SU-DHL-6 (cell line): ENCODE measurements at regions not wholly inside any gene's neighbourhood (a gene's known extent, or its start where the extent isn't known, plus 50 kb on each side); places are given as distances from the start of the nearest gene placed in this dataset.

Source experiments
- EZH2phosphoT487 ChIP-seq: fragments of 200-600 bp; sonication (generic), shearing (Covaris generic); conservative IDR thresholded peaks from 2 replicates; pipeline ENCODE4 v1.6.1; 2018; ENCODE audit warnings: mild to moderate bottlenecking, antibody characterized with exemption, low read length, moderate library complexity, mixed read lengths
- TF ChIP-seq, protein P1 (sequence below): fragments of 200-600 bp; sonication (generic); IDR thresholded peaks from one replicate; pipeline ENCODE4 v1.5.1; 2017; ENCODE audit warnings: antibody characterized with exemption, mild to moderate bottlenecking, low read length, moderate library complexity; ENCODE audit not compliant: insufficient read depth, poor library complexity, severe bottlenecking

DNA sequence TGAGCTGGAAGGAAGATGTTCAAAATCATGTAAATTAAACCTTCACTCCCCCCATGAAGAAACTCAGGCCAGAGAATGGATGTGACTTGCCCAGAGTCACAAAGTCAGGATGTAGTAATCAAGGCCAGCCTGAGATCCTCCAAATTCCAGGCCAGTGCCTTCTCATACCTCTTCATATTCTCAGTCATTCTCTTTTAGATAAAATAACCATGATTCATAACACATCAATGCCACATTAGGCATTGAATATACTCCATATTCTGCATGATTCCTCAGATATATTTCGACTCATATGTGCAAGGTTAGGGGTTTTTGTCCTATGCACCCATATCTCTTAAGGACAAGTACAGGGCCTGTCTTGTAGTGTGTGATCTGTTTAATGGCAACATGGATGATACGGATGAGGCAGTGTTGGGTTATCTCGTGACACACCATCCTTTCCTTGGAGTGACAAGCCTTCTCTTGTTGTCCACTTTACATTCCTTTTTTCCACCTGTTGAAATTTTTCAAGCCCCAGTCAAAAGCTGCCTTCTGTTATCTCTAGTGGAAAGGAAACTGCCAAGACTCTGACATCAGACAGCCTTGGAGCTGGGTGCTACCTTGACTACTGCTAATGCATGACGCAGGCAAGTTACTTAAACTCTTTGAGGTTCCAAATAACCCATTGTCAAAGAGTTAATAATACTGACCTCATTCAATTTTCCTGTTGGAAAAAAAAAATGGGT lies 227.5 kb upstream of the NR4A3 start:
- no peak for TF ChIP-seq EZH2phosphoT487
- TF ChIP-seq, protein P1, sequence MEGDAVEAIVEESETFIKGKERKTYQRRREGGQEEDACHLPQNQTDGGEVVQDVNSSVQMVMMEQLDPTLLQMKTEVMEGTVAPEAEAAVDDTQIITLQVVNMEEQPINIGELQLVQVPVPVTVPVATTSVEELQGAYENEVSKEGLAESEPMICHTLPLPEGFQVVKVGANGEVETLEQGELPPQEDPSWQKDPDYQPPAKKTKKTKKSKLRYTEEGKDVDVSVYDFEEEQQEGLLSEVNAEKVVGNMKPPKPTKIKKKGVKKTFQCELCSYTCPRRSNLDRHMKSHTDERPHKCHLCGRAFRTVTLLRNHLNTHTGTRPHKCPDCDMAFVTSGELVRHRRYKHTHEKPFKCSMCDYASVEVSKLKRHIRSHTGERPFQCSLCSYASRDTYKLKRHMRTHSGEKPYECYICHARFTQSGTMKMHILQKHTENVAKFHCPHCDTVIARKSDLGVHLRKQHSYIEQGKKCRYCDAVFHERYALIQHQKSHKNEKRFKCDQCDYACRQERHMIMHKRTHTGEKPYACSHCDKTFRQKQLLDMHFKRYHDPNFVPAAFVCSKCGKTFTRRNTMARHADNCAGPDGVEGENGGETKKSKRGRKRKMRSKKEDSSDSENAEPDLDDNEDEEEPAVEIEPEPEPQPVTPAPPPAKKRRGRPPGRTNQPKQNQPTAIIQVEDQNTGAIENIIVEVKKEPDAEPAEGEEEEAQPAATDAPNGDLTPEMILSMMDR = no peak
